Large intestine (tissue), 3 donors: ENCODE measurements at regions not wholly inside any gene's neighbourhood (a gene's known extent, or its start where the extent isn't known, plus 50 kb on each side); places are given as distances from the start of the nearest gene placed in this dataset.
"Not testable (repeated sequence)": the region's sequence is repeated elsewhere in the genome, so short reads cannot be mapped to it uniquely, and the experiment has no call there.

Experiments used
- DNase-seq, 2 donors: peaks; one replicate each; pipeline versions ENCODE4 v3.0.0 to v3.0.0-alpha.2; 2013
- H3K27ac ChIP-seq: one replicate; pipeline ENCODE4 v1.5.1; 2013; ENCODE audit warnings: low read length
- H3K27me3 ChIP-seq: 2 replicates; pipeline ENCODE4 v1.6.1; 2013; ENCODE audit warnings: low read length; ENCODE audit not compliant: control insufficient read depth, insufficient read depth
- H3K36me3 ChIP-seq: 2 replicates; pipeline ENCODE4 v1.6.1; 2013; ENCODE audit warnings: low read length; ENCODE audit not compliant: control insufficient read depth, insufficient read depth
- H3K4me1 ChIP-seq: one replicate; pipeline ENCODE4 v1.6.1; 2013; ENCODE audit warnings: low read length; ENCODE audit not compliant: control insufficient read depth, insufficient read depth
- H3K4me3 ChIP-seq: one replicate; pipeline ENCODE4 v1.5.1; 2013; ENCODE audit warnings: low read length
- H3K9me3 ChIP-seq: one replicate; pipeline ENCODE4 v1.6.1; 2013; ENCODE audit warnings: mild to moderate bottlenecking, low read depth, low read length, moderate library complexity; ENCODE audit not compliant: control insufficient read depth
- WGBS: methylation state at CpG from one replicate; pipeline ENCODE4 v1.1.5; 2013; ENCODE audit warnings: low lambda C conversion rate; ENCODE audit not compliant: insufficient coverage; 5-methylcytosine and 5-hydroxymethylcytosine counted together

- H3K27me3 ChIP-seq = no peaks in the 10 kb centered on the region
- WGBS = 94% methylated on average over 3 of the region's 4 CpGs
- H3K4me1 ChIP-seq = no peaks in the 10 kb centered on the region
- no peaks in the 10 kb centered on the region for H3K36me3 ChIP-seq
- DNase-seq = no peak
- no peak overlapping the region for H3K4me3 ChIP-seq
- no peak overlapping the region for H3K27ac ChIP-seq
- H3K9me3 ChIP-seq = no peaks in the 10 kb centered on the region
Measured at GRCh38 chr7:115630049-115630448, 400.5 kb downstream of the TFEC start.

- Histone ChIP-seq H3K9me3 (no peaks in the 10 kb centered on the region), H3K4me3 (no peak overlapping the region), H3K27ac (no peak overlapping the region), H3K27me3 (no peaks in the 10 kb centered on the region), H3K4me1 (no peaks in the 10 kb centered on the region), H3K36me3 (no peaks in the 10 kb centered on the region)
- DNase-seq = no peak
- WGBS = no CpG with 5 or more reads among the region's 3 CpGs
Measured at GRCh38 chr7:115618676-115619075, 411.9 kb downstream of the TFEC start.

GRCh38 chr7:115613836-115614235, 416.7 kb downstream of the TFEC start:
- no peaks in the 10 kb centered on the region for H3K27me3 ChIP-seq
- no peaks in the 10 kb centered on the region for H3K36me3 ChIP-seq
- no CpG with 5 or more reads among the region's 4 CpGs for WGBS
- no peaks in the 10 kb centered on the region for H3K9me3 ChIP-seq
- no peak overlapping the region for H3K4me3 ChIP-seq
- no peak for DNase-seq
- H3K27ac ChIP-seq = no peak overlapping the region
- no peaks in the 10 kb centered on the region for H3K4me1 ChIP-seq

GRCh38 chr7:115603416-115603815, 427.1 kb downstream of the TFEC start:
- H3K9me3 ChIP-seq = no peaks in the 10 kb centered on the region
- no CpG with 5 or more reads among the region's 8 CpGs for WGBS
- no peaks in the 10 kb centered on the region for H3K36me3 ChIP-seq
- no peak for DNase-seq
- H3K27me3 ChIP-seq = no peaks in the 10 kb centered on the region
- H3K4me1 ChIP-seq = no peaks in the 10 kb centered on the region
- H3K4me3 ChIP-seq = no peak overlapping the region
- H3K27ac ChIP-seq = no peak overlapping the region

- Histone ChIP-seq H3K4me1 (no peaks in the 10 kb centered on the region), H3K27ac (no peak overlapping the region), H3K4me3 (no peak overlapping the region), H3K36me3 (no peaks in the 10 kb centered on the region), H3K9me3 (no peaks in the 10 kb centered on the region), H3K27me3 (no peaks in the 10 kb centered on the region)
- WGBS = 100% methylated on average over 1 of the region's 1 CpG
- no peak for DNase-seq
Measured at GRCh38 chr7:115600207-115600606, 430.4 kb downstream of the TFEC start.

- not testable (repeated sequence) for H3K27me3 ChIP-seq, H3K4me1 ChIP-seq, DNase-seq, H3K27ac ChIP-seq, H3K9me3 ChIP-seq, H3K4me3 ChIP-seq, H3K36me3 ChIP-seq
- WGBS = no CpG with 5 or more reads among the region's 2 CpGs
Measured at GRCh38 chr7:115599184-115599583, 431.4 kb downstream of the TFEC start.

- not testable (repeated sequence) for H3K9me3 ChIP-seq, H3K36me3 ChIP-seq, H3K27ac ChIP-seq, H3K4me1 ChIP-seq, H3K4me3 ChIP-seq, H3K27me3 ChIP-seq, DNase-seq
- 85% methylated on average over 2 of the region's 2 CpGs for WGBS
Measured at GRCh38 chr7:115597220-115597619, 433.3 kb downstream of the TFEC start.

GRCh38 chr7:115593111-115593510, 437.5 kb downstream of the TFEC start:
- H3K9me3 ChIP-seq = no peaks in the 10 kb centered on the region
- no peaks in the 10 kb centered on the region for H3K27me3 ChIP-seq
- 100% methylated on average over 1 of the region's 2 CpGs for WGBS
- H3K36me3 ChIP-seq = no peaks in the 10 kb centered on the region
- no peak for DNase-seq
- no peak overlapping the region for H3K27ac ChIP-seq
- no peaks in the 10 kb centered on the region for H3K4me1 ChIP-seq
- no peak overlapping the region for H3K4me3 ChIP-seq

GRCh38 chr7:115585015-115585718, 445.4 kb downstream of the TFEC start:
- Histone ChIP-seq H3K36me3 (no peaks in the 10 kb centered on the region), H3K9me3 (no peaks in the 10 kb centered on the region), H3K27ac (no peak overlapping the region), H3K4me3 (no peak overlapping the region), H3K4me1 (no peaks in the 10 kb centered on the region), H3K27me3 (no peaks in the 10 kb centered on the region)
- no CpG with 5 or more reads among the region's 5 CpGs for WGBS
- no peak for DNase-seq

GRCh38 chr7:115582956-115583355, 447.6 kb downstream of the TFEC start:
- H3K27me3 ChIP-seq = no peaks in the 10 kb centered on the region
- H3K36me3 ChIP-seq = no peaks in the 10 kb centered on the region
- WGBS = no CpG with 5 or more reads among the region's 1 CpG
- no peaks in the 10 kb centered on the region for H3K9me3 ChIP-seq
- DNase-seq = no peak
- no peaks in the 10 kb centered on the region for H3K4me1 ChIP-seq
- no peak overlapping the region for H3K4me3 ChIP-seq
- no peak overlapping the region for H3K27ac ChIP-seq

GRCh38 chr7:115578576-115578975, 452.0 kb downstream of the TFEC start:
- DNase-seq = no peak
- Histone ChIP-seq H3K4me3 (no peak overlapping the region), H3K9me3 (no peaks in the 10 kb centered on the region), H3K27me3 (no peaks in the 10 kb centered on the region), H3K4me1 (no peaks in the 10 kb centered on the region), H3K36me3 (no peaks in the 10 kb centered on the region), H3K27ac (no peak overlapping the region)
- 100% methylated on average over 2 of the region's 2 CpGs for WGBS
